HepG2 (cell line): ENCODE measurements at regions not wholly inside any gene's neighbourhood (a gene's known extent, or its start where the extent isn't known, plus 50 kb on each side); places are given as distances from the start of the nearest gene placed in this dataset.

Source experiments
- CTCF ChIP-seq: sonication (generic); formaldehyde crosslinking; IDR thresholded peaks from 2 replicates; pipeline ENCODE4 v1.5.0; 2020; ENCODE audit warnings: mild to moderate bottlenecking, missing genetic modification reagents, moderate library complexity
- FOXP4 ChIP-seq: sonication (generic); formaldehyde crosslinking; IDR thresholded peaks from 2 replicates; pipeline ENCODE4 v1.4.0; 2020; ENCODE audit warnings: missing genetic modification reagents
- RFX1 ChIP-seq: fragments of 450-650 bp; IDR thresholded peaks from 2 replicates; pipeline ENCODE4 v1.6.1; 2017
- SAFB2 ChIP-seq: sonication (generic); formaldehyde crosslinking; IDR thresholded peaks from 2 replicates; pipeline ENCODE4 v1.5.1; 2020; ENCODE audit warnings: missing genetic modification reagents, low read depth, mild to moderate bottlenecking, borderline replicate concordance
- ZEB1 ChIP-seq: IDR thresholded peaks from 2 replicates; pipeline ENCODE4 v1.6.1; 2012; ENCODE audit warnings: mild to moderate bottlenecking, low read depth, inconsistent platforms; ENCODE audit not compliant: insufficient replicate concordance
- ZFX ChIP-seq: sonication (generic); formaldehyde crosslinking; IDR thresholded peaks from 2 replicates; pipeline ENCODE4 v1.4.0; 2020; ENCODE audit warnings: mild to moderate bottlenecking, low read depth, missing genetic modification reagents, moderate library complexity
- ZNF580 ChIP-seq: IDR thresholded peaks from 2 replicates; pipeline ENCODE4 v1.6.1; 2016; ENCODE audit warnings: low read depth, borderline replicate concordance

GRCh38 chr2:59171019-59171418, 929.9 kb upstream of the FANCL start:
- no peak for TF ChIP-seq FOXP4 (CRISPR knock-in tag)
- TF ChIP-seq ZNF580: no peak
- no peak for TF ChIP-seq ZFX
- TF ChIP-seq CTCF (CRISPR knock-in tag): no peak
- no peak for TF ChIP-seq ZEB1
- TF ChIP-seq RFX1: no peak
- TF ChIP-seq SAFB2 (CRISPR knock-in tag): no peak
